Mucosa of descending colon (tissue), 3 donors: ENCODE measurements at regions not wholly inside any gene's neighbourhood (a gene's known extent, or its start where the extent isn't known, plus 50 kb on each side); places are given as distances from the start of the nearest gene placed in this dataset.

Source experiments
- ATAC-seq: fragments of 200-7000 bp; cut with Tn5 transposase; one replicate; pipeline ENCODE4 v1.9.1; 2020; ENCODE audit warnings: mild to moderate bottlenecking, moderate library complexity
- DNase-seq, 3 donors: peaks; one replicate each; pipeline ENCODE4 v3.0.0-alpha.2; 2020
- H3K36me3 ChIP-seq: fragments of 200-600 bp; one replicate; pipeline ENCODE4 v1.8.0; 2021; ENCODE audit warnings: low read depth, mild to moderate bottlenecking
- H3K4me1 ChIP-seq: fragments of 200-600 bp; one replicate; pipeline ENCODE4 v1.8.0; 2021; ENCODE audit warnings: low read depth, mild to moderate bottlenecking
- H3K4me3 ChIP-seq: fragments of 200-600 bp; one replicate; pipeline ENCODE4 v1.8.0; 2021; ENCODE audit warnings: mild to moderate bottlenecking
- H3K9me3 ChIP-seq: fragments of 200-600 bp; one replicate; pipeline ENCODE4 v1.8.0; 2021; ENCODE audit warnings: mild to moderate bottlenecking
- intact Hi-C, 2 donors: fragments of 100-400 bp; cut with DNase I in 1 of 2; cut with micrococcal nuclease in 1 of 2; formaldehyde crosslinking; loops; one replicate each; pipeline versions ENCODE4 v1.11.0 to v1.11.1; 2022; cut with DNase I, micrococcal nuclease
- TF ChIP-seq, protein P1 (sequence below): fragments of 200-600 bp; IDR thresholded peaks from one replicate; pipeline ENCODE4 v1.8.0; 2022; ENCODE audit warnings: antibody characterized with exemption, mild to moderate bottlenecking
- donor health status: DM: no; HTN: no; CAD: no; lungs with moderate emphysema.
- donor health status: DM: no; HTN: no; CAD: no.
- donor health status: DM: no; HTN: yes; CAD: no.

DNA sequence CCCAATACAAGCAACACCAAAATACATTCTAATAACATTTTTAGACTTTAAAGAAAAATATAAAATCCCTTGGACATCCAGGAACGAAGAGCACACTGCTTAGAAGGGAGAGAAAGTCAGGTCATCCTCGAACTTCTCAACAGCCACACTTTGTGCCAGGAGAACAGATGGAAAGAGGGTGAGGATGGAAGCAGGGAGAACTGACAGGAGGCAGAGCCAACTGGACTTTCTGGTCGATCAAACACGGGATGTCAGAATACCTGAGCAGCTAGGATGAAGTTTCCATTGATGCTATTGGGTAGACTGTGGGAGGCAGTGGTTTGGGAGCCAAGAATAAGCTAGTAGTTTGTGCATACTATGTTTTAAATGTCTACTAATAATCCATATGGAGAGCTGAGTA lies 111.4 kb downstream of the TOMM20 start:
- no peak overlapping the region for H3K4me3 ChIP-seq
- TF ChIP-seq, protein P1, sequence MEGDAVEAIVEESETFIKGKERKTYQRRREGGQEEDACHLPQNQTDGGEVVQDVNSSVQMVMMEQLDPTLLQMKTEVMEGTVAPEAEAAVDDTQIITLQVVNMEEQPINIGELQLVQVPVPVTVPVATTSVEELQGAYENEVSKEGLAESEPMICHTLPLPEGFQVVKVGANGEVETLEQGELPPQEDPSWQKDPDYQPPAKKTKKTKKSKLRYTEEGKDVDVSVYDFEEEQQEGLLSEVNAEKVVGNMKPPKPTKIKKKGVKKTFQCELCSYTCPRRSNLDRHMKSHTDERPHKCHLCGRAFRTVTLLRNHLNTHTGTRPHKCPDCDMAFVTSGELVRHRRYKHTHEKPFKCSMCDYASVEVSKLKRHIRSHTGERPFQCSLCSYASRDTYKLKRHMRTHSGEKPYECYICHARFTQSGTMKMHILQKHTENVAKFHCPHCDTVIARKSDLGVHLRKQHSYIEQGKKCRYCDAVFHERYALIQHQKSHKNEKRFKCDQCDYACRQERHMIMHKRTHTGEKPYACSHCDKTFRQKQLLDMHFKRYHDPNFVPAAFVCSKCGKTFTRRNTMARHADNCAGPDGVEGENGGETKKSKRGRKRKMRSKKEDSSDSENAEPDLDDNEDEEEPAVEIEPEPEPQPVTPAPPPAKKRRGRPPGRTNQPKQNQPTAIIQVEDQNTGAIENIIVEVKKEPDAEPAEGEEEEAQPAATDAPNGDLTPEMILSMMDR = no peak
- DNase-seq (no peak), ATAC-seq (no peak)
- H3K36me3 ChIP-seq = no peaks in the 10 kb centered on the region
- no peaks in the 10 kb centered on the region for H3K9me3 ChIP-seq
- intact Hi-C loops = no loop called here
- H3K4me1 ChIP-seq = peaks cover 10% of the 10 kb centered on the region

DNA sequence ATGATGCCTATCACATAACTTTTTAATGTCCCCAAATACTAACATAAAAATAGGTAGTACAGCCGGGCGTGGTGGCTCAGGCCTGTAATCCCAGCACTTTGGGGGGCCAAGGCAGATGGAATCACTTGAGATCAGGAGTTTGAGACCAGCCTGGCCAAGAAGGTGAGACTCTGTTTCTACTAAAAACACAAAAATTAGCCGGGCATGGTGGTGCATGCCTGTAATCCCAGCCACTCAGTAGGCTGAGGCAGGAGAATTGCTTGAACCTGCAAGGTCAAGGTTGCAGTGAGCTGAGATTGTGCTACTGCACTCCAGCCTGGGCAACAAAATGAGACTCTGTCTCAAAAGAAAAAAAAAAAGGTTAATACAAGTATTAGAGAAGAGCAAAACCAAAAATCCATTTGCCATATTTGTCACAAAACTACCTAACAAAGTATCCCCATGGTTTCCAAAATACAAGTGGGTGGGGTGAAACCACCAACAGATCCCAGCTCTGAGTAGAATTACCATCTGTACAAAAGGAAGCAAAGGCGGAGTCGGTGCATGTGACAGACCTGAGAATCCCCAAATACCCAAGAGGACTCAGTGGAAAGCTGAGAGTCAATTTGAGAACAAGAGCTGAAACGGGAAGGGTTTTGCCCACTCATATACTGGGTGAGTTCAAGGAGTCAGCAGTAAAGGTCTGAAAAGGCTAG lies 113.2 kb downstream of the TOMM20 start:
- intact Hi-C loops = no loop called here
- no peaks in the 10 kb centered on the region for H3K9me3 ChIP-seq
- no peak for ATAC-seq
- DNase-seq = no peak
- TF ChIP-seq, protein P1 = no peak
- H3K36me3 ChIP-seq = no peaks in the 10 kb centered on the region
- H3K4me1 ChIP-seq = no peaks in the 10 kb centered on the region
- no peak overlapping the region for H3K4me3 ChIP-seq

DNA sequence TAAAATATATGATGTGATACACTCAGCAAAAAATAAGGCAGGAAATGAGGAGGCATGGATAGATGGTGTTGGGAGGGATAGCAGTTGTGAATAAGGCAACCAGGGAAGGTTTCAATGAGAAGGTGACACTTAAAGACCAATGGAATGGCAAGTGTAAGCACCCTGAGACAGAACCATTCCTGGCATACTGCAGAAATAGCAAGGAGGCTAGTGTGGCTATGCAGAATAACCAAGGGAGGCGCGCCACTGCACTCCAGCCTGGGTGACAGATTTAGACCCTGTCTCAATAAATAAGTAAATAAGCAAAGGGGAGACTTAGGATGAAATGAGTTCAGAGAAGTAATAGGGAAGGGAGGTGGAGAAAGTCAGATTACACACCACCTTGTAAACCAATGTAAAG lies 113.9 kb downstream of the TOMM20 start:
- Histone ChIP-seq H3K4me3 (no peak overlapping the region), H3K4me1 (no peaks in the 10 kb centered on the region), H3K36me3 (no peaks in the 10 kb centered on the region), H3K9me3 (no peaks in the 10 kb centered on the region)
- DNase-seq (no peak), ATAC-seq (no peak)
- intact Hi-C loops = no loop called here
- TF ChIP-seq, protein P1 = no peak

DNA sequence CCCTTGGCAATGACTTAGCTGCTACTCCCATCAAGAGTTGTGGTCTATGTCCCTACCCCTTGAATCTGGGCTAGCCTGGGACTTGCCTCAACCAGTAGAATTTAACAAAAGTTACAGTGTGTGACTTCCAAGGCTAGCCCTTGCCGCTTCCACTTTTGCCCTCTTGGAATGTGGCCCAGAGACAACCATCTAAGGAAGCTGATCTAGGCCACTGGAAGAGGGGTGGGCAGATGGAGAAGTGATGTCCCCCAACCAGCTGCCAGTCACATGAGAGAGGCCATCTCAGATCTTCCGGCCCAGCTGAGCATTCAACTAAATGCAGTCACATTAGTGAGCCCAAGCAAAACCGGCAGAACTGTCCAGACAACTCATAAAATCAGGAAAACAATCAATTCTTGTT lies 115.1 kb downstream of the TOMM20 start:
- intact Hi-C loops = no loop called here
- Histone ChIP-seq H3K4me3 (no peak overlapping the region), H3K4me1 (no peaks in the 10 kb centered on the region), H3K9me3 (no peaks in the 10 kb centered on the region), H3K36me3 (no peaks in the 10 kb centered on the region)
- DNase-seq = peak in 1 of 3 donors; percentile 36
- TF ChIP-seq, protein P1 = no peak
- no peak for ATAC-seq

DNA sequence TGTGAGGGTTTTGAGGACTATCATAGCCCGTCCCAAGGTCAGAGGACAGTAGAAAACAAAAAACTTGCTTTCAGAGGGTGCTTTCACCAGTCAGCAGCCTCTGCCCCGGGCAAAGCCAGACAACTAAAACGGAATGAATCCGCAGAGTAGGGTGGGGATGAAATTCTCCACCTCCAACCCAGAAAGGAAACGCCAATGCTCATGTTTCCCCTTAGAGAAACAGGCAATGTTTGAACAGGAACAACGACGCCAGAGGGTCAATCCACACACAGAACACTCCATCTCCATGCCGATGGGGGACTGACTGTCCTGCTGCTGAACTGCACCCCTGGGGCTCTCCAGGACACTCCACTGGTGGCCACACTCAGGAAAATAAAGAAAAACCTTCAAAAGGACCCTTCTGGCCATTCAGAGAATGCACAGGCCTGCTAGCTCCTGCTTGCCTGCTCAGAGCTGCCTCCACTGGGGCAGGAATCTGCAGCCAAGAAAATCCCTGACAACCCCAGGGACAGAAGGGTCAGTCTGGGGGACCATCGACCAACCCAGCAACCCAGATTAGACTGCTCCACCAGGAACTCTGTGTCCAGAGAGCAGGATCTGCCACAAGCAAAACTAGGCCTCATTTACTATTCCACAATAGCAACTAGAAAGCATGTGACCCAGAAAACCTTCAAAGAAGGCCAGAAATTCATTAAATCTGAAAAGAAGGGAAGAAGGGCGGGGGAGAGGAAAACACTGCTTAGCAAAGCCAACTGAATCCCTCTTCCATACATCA lies 116.0 kb downstream of the TOMM20 start:
- no peaks in the 10 kb centered on the region for H3K9me3 ChIP-seq
- DNase-seq (no peak), ATAC-seq (no peak)
- TF ChIP-seq, protein P1 = no peak
- no peaks in the 10 kb centered on the region for H3K36me3 ChIP-seq
- no peaks in the 10 kb centered on the region for H3K4me1 ChIP-seq
- H3K4me3 ChIP-seq = no peak overlapping the region
- intact Hi-C loops = no loop called here
